Stimulated activated CD4-positive, alpha-beta T cell treated with anti-CD3 and anti-CD28 coated beads, Interleukin-15, amount 100 ng/mL, for 24 hours (primary cell): ENCODE measurements at regions not wholly inside any gene's neighbourhood (a gene's known extent, or its start where the extent isn't known, plus 50 kb on each side); places are given as distances from the start of the nearest gene placed in this dataset.

Experiments used
- DNase-seq: peaks from one replicate; pipeline ENCODE4 v3.0.0-alpha.2; 2020

- no peak for DNase-seq
Observed at GRCh38 chr3:124587053-124587408, 143.2 kb upstream of the UMPS start.

- DNase-seq, result no peak
Observed at GRCh38 chr3:124588036-124588435, 142.2 kb upstream of the UMPS start.

- DNase-seq, result no peak
Observed at GRCh38 chr3:124588794-124589193, 141.5 kb upstream of the UMPS start.

GRCh38 chr3:124591699-124592098 is 138.6 kb upstream of the UMPS start:
- DNase-seq, result no peak

- peak; percentile 30 for DNase-seq
Observed at GRCh38 chr3:124592658-124593441, 137.4 kb upstream of the UMPS start.

- no peak for DNase-seq
Observed at GRCh38 chr3:124593442-124593829, 136.8 kb upstream of the UMPS start.

- DNase-seq, result no peak
Observed at GRCh38 chr3:124594581-124594980, 135.7 kb upstream of the UMPS start.

- DNase-seq, result no peak
Observed at GRCh38 chr3:124597273-124597672, 133.0 kb upstream of the UMPS start.

- no peak for DNase-seq
Observed at GRCh38 chr3:124597979-124598378, 132.3 kb upstream of the UMPS start.

- DNase-seq, result no peak
Observed at GRCh38 chr3:124599147-124599765, 131.0 kb upstream of the UMPS start.

GRCh38 chr3:124599779-124600693 is 130.2 kb upstream of the UMPS start:
- no peak for DNase-seq

GRCh38 chr3:124600765-124601164 is 129.5 kb upstream of the UMPS start:
- DNase-seq, result no peak

GRCh38 chr3:124601190-124601589 is 129.1 kb upstream of the UMPS start:
- no peak for DNase-seq

GRCh38 chr3:124602980-124603627 is 127.1 kb upstream of the UMPS start:
- no peak for DNase-seq

GRCh38 chr3:124605781-124606579 is 124.3 kb upstream of the UMPS start:
- no peak for DNase-seq

GRCh38 chr3:124607163-124607562 is 123.1 kb upstream of the UMPS start:
- DNase-seq, result no peak

- DNase-seq, result no peak
Observed at GRCh38 chr3:124609402-124609801, 120.8 kb upstream of the UMPS start.

GRCh38 chr3:124610130-124610529 is 120.1 kb upstream of the UMPS start:
- no peak for DNase-seq

- no peak for DNase-seq
Observed at GRCh38 chr3:124611520-124611919, 118.7 kb upstream of the UMPS start.

GRCh38 chr3:124615896-124616543 is 114.2 kb upstream of the UMPS start:
- DNase-seq, result no peak

GRCh38 chr3:124617177-124617576 is 113.1 kb upstream of the UMPS start:
- DNase-seq, result no peak
